Liver (tissue), 8 donors: ENCODE measurements at regions not wholly inside any gene's neighbourhood (a gene's known extent, or its start where the extent isn't known, plus 50 kb on each side); places are given as distances from the start of the nearest gene placed in this dataset.

Experiments used
- DNase-seq: peaks from one replicate; pipeline ENCODE4 v3.0.0-alpha.2; 2017; ENCODE audit warnings: low spot score
- H3K27ac ChIP-seq, 2 donors: one replicate each; pipeline ENCODE4 v1.7.0; 2013; ENCODE audit warnings: inconsistent platforms in 2 of 2, low read length in 2 of 2, control low read depth in 1 of 2, low read depth in 1 of 2, mild to moderate bottlenecking in 1 of 2
- H3K27me3 ChIP-seq, 4 donors: one replicate each; pipeline versions ENCODE4 v1.6.1 to v1.7.0; 2013; ENCODE audit warnings: low read length in 3 of 4, inconsistent platforms in 1 of 4, mild to moderate bottlenecking in 1 of 4, moderate library complexity in 1 of 4; ENCODE audit not compliant: control insufficient read depth in 4 of 4, insufficient read depth in 4 of 4
- H3K36me3 ChIP-seq, 4 donors: one replicate each; pipeline versions ENCODE4 v1.6.1 to v1.7.0; 2013; ENCODE audit warnings: low read length in 3 of 4, mild to moderate bottlenecking in 3 of 4, low read depth in 1 of 4, moderate library complexity in 1 of 4; ENCODE audit not compliant: control insufficient read depth in 4 of 4, insufficient read depth in 3 of 4
- H3K4me1 ChIP-seq, 4 donors: one replicate each; pipeline versions ENCODE4 v1.6.1 to v1.7.0; 2013; ENCODE audit warnings: low read length in 3 of 4, mild to moderate bottlenecking in 3 of 4, moderate library complexity in 1 of 4; ENCODE audit not compliant: control insufficient read depth in 4 of 4, insufficient read depth in 4 of 4
- H3K4me3 ChIP-seq, 3 donors: one replicate each; pipeline versions ENCODE4 v1.6.1 to v1.7.0; 2013; ENCODE audit warnings: low read length in 3 of 3, control low read depth in 1 of 3, low read depth in 1 of 3, mild to moderate bottlenecking in 1 of 3
- H3K9ac ChIP-seq, 2 donors: one replicate each; pipeline ENCODE4 v1.7.0; 2013; ENCODE audit warnings: low read length in 2 of 2, mild to moderate bottlenecking in 2 of 2, moderate library complexity in 2 of 2, control low read depth in 1 of 2, low read depth in 1 of 2
- H3K9me3 ChIP-seq, 4 donors: one replicate each; pipeline versions ENCODE4 v1.6.1 to v1.7.0; 2013; ENCODE audit warnings: low read length in 3 of 4; ENCODE audit not compliant: control insufficient read depth in 4 of 4
- EGR1 ChIP-seq, 2 donors: IDR thresholded peaks; 2 replicates each; pipeline ENCODE4 v1.6.1; 2016 to 2018; ENCODE audit warnings: antibody characterized with exemption in 2 of 2, low read depth in 2 of 2
- FOXA1 ChIP-seq: IDR thresholded peaks from 2 replicates; pipeline ENCODE4 v1.6.1; 2016; ENCODE audit warnings: antibody characterized with exemption
- FOXA2 ChIP-seq: IDR thresholded peaks from 2 replicates; pipeline ENCODE4 v1.6.1; 2016; ENCODE audit warnings: antibody characterized with exemption
- GABPA ChIP-seq, 2 donors: IDR thresholded peaks in 1 of 2; conservative IDR thresholded peaks in 1 of 2; 2 replicates each; pipeline ENCODE4 v1.6.1; 2016; ENCODE audit warnings: antibody characterized with exemption in 2 of 2, mild to moderate bottlenecking in 1 of 2, moderate library complexity in 1 of 2
- HNF4A ChIP-seq, 2 donors: conservative IDR thresholded peaks; 2 replicates each; pipeline ENCODE4 v1.6.1; 2016; ENCODE audit warnings: antibody characterized with exemption in 2 of 2, mild to moderate bottlenecking in 2 of 2
- JUND ChIP-seq, 2 donors: IDR thresholded peaks; 2 replicates each; pipeline ENCODE4 v1.6.1; 2016; ENCODE audit warnings: antibody characterized with exemption in 2 of 2
- RXRA ChIP-seq, 2 donors: IDR thresholded peaks; 2 replicates each; pipeline ENCODE4 v1.6.1; 2017 to 2018; ENCODE audit warnings: antibody characterized with exemption in 2 of 2, mild to moderate bottlenecking in 1 of 2
- SP1 ChIP-seq: IDR thresholded peaks from 2 replicates; pipeline ENCODE4 v1.6.1; 2018; ENCODE audit warnings: antibody characterized with exemption, mild to moderate bottlenecking
- TAF1 ChIP-seq: conservative IDR thresholded peaks from 2 replicates; pipeline ENCODE4 v1.6.1; 2016; ENCODE audit warnings: antibody characterized with exemption, mild to moderate bottlenecking
- WGBS: extraction: QIAGEN DNeasy Blood & Tissue Kit; methylation state at CpG from one replicate; pipeline ENCODE4 v1.1.7; 2013; 5-methylcytosine and 5-hydroxymethylcytosine counted together
- TF ChIP-seq, protein P1 (sequence below): IDR thresholded peaks from 2 replicates; pipeline ENCODE4 v1.6.1; 2016; ENCODE audit warnings: antibody characterized with exemption
- TF ChIP-seq, protein P2 (sequence below): IDR thresholded peaks from 2 replicates; pipeline ENCODE4 v1.6.1; 2016; ENCODE audit warnings: antibody characterized with exemption
- TF ChIP-seq, protein P3 (sequence below): fragments of 150-350 bp; IDR thresholded peaks from 2 replicates; pipeline ENCODE4 v1.5.1; 2017; ENCODE audit warnings: improper control_type of control experiment, low read depth, low read length; ENCODE audit not compliant: missing input control
- TF ChIP-seq, protein P4 (sequence below): IDR thresholded peaks from 2 replicates; pipeline ENCODE4 v1.6.1; 2016; ENCODE audit warnings: antibody characterized with exemption, mild to moderate bottlenecking
- TF ChIP-seq, protein P5 (sequence below): IDR thresholded peaks from 2 replicates; pipeline ENCODE4 v1.6.1; 2016; ENCODE audit warnings: antibody characterized with exemption
- donor health status: healthy.
- donor health status: healthy.
- donor health status: healthy.
- donor health status: healthy.
- donor health status: healthy.

DNA sequence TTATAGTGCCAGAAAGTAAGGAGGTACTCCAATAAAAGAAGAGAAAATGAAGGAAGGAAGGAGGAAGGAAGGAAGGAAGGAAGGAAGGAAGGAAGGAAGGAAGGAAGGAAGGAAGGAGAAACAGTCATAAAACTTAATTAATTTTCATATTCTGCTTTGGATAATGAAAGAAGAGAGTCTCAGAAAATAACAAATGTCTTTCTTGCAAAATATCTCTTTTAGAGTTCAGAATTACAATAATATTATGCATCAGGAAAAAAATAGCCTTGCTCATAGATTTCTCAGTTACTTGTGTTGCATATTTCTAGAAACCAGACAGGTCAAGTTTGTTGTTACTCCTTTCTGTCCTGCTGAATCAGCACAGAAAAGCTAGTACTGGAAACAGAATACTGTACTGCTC is 130.1 kb upstream of the DKK2 start:
- no peak overlapping the region for H3K4me3 ChIP-seq
- no peak for DNase-seq
- no peak overlapping the region for H3K27ac ChIP-seq
- TF ChIP-seq, protein P1, sequence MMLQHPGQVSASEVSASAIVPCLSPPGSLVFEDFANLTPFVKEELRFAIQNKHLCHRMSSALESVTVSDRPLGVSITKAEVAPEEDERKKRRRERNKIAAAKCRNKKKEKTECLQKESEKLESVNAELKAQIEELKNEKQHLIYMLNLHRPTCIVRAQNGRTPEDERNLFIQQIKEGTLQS: no peak
- TF ChIP-seq, protein P2, sequence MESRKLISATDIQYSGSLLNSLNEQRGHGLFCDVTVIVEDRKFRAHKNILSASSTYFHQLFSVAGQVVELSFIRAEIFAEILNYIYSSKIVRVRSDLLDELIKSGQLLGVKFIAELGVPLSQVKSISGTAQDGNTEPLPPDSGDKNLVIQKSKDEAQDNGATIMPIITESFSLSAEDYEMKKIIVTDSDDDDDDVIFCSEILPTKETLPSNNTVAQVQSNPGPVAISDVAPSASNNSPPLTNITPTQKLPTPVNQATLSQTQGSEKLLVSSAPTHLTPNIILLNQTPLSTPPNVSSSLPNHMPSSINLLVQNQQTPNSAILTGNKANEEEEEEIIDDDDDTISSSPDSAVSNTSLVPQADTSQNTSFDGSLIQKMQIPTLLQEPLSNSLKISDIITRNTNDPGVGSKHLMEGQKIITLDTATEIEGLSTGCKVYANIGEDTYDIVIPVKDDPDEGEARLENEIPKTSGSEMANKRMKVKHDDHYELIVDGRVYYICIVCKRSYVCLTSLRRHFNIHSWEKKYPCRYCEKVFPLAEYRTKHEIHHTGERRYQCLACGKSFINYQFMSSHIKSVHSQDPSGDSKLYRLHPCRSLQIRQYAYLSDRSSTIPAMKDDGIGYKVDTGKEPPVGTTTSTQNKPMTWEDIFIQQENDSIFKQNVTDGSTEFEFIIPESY: no peak
- TF ChIP-seq GABPA (IDR thresholded peaks at IDR 0.05 in 1 of 2, conservative IDR thresholded peaks at IDR 0.05 in 1 of 2) (no peak), TAF1 (no peak), FOXA1 (no peak), FOXA2 (no peak), HNF4A (conservative IDR thresholded peaks at IDR 0.05) (no peak)
- TF ChIP-seq, protein P3, sequence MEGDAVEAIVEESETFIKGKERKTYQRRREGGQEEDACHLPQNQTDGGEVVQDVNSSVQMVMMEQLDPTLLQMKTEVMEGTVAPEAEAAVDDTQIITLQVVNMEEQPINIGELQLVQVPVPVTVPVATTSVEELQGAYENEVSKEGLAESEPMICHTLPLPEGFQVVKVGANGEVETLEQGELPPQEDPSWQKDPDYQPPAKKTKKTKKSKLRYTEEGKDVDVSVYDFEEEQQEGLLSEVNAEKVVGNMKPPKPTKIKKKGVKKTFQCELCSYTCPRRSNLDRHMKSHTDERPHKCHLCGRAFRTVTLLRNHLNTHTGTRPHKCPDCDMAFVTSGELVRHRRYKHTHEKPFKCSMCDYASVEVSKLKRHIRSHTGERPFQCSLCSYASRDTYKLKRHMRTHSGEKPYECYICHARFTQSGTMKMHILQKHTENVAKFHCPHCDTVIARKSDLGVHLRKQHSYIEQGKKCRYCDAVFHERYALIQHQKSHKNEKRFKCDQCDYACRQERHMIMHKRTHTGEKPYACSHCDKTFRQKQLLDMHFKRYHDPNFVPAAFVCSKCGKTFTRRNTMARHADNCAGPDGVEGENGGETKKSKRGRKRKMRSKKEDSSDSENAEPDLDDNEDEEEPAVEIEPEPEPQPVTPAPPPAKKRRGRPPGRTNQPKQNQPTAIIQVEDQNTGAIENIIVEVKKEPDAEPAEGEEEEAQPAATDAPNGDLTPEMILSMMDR: no peak
- TF ChIP-seq, protein P4, sequence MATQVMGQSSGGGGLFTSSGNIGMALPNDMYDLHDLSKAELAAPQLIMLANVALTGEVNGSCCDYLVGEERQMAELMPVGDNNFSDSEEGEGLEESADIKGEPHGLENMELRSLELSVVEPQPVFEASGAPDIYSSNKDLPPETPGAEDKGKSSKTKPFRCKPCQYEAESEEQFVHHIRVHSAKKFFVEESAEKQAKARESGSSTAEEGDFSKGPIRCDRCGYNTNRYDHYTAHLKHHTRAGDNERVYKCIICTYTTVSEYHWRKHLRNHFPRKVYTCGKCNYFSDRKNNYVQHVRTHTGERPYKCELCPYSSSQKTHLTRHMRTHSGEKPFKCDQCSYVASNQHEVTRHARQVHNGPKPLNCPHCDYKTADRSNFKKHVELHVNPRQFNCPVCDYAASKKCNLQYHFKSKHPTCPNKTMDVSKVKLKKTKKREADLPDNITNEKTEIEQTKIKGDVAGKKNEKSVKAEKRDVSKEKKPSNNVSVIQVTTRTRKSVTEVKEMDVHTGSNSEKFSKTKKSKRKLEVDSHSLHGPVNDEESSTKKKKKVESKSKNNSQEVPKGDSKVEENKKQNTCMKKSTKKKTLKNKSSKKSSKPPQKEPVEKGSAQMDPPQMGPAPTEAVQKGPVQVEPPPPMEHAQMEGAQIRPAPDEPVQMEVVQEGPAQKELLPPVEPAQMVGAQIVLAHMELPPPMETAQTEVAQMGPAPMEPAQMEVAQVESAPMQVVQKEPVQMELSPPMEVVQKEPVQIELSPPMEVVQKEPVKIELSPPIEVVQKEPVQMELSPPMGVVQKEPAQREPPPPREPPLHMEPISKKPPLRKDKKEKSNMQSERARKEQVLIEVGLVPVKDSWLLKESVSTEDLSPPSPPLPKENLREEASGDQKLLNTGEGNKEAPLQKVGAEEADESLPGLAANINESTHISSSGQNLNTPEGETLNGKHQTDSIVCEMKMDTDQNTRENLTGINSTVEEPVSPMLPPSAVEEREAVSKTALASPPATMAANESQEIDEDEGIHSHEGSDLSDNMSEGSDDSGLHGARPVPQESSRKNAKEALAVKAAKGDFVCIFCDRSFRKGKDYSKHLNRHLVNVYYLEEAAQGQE: no peak
- no peaks in the 10 kb centered on the region for H3K4me1 ChIP-seq
- peaks cover 0 to 3% (median 0%) of the 10 kb centered on the region in 4 donors for H3K27me3 ChIP-seq
- H3K36me3 ChIP-seq: no peaks in the 10 kb centered on the region
- H3K9me3 ChIP-seq: peaks cover 0 to 9% (median 1%) of the 10 kb centered on the region in 4 donors
- no peak overlapping the region for H3K9ac ChIP-seq

DNA sequence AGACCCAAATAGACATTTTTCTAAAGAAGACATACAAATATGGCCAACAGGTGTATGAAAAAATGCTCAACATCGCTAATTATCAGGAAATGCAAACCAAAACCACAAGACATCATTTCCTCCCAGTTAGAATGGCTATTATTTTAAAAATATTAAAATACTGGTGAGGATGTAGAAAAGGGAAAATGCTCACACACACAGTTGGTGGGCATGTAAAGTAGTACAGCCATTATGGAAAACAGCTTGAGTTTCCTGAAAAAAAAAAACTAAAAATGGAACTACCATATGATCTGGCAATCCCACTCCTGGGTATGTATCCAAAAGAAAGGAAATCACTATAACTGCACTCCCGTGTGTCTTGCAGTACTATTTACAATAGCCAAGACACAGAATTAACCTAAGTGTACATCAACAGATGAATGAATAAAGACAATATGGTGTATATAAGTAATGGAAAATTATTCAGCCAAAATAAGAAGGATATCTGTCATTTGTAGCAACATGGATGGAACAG is 128.9 kb upstream of the DKK2 start:
- TF ChIP-seq EGR1 (IDR thresholded peaks at IDR 0.05; ENCODE audit: low read depth in 2 of 2): no peak
- no peaks in the 10 kb centered on the region for H3K4me1 ChIP-seq
- H3K9me3 ChIP-seq: peaks cover 0 to 9% (median 1%) of the 10 kb centered on the region in 4 donors
- H3K27ac ChIP-seq: no peak overlapping the region
- H3K27me3 ChIP-seq: peaks cover 0 to 3% (median 0%) of the 10 kb centered on the region in 4 donors
- H3K4me3 ChIP-seq: no peak overlapping the region
- 75% methylated on average over 2 of the region's 2 CpGs for WGBS
- no peaks in the 10 kb centered on the region for H3K36me3 ChIP-seq
- DNase-seq: no peak
- H3K9ac ChIP-seq: no peak overlapping the region

DNA sequence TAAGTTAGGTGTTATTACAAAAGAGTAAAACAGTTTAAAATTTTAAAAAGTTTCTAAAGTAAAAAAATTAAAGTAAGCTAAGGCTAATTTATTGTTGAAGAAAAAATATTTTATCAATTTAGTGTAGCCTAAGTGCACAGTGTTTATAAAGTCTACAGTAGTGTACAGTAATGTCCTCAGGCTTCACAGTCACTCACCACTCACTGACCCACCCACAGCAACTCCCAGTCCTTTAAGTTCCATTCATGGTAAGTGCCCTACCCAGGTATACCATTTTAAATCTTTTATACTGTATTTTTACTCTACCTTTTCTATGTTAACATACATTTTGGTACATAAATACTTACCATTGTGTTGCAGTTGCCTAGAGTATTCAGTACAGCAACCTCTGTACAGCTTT is 120.3 kb upstream of the DKK2 start:
- Histone ChIP-seq H3K27me3 (peaks cover 0 to 2% (median 0%) of the 10 kb centered on the region in 4 donors), H3K9ac (no peak overlapping the region), H3K36me3 (no peaks in the 10 kb centered on the region), H3K27ac (no peak overlapping the region), H3K9me3 (no peaks in the 10 kb centered on the region), H3K4me3 (no peak overlapping the region), H3K4me1 (no peaks in the 10 kb centered on the region)
- no peak for DNase-seq
- TF ChIP-seq, protein P5, sequence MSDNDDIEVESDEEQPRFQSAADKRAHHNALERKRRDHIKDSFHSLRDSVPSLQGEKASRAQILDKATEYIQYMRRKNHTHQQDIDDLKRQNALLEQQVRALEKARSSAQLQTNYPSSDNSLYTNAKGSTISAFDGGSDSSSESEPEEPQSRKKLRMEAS: no peak
- TF ChIP-seq EGR1 (IDR thresholded peaks at IDR 0.05; ENCODE audit: low read depth in 2 of 2): no peak
- TF ChIP-seq, protein P2: no peak
- TF ChIP-seq FOXA2: no peak
- no peak for TF ChIP-seq TAF1
- no peak for TF ChIP-seq JUND (IDR thresholded peaks at IDR 0.05)
- no peak for TF ChIP-seq HNF4A (conservative IDR thresholded peaks at IDR 0.05)
- TF ChIP-seq, protein P3: no peak
- no peak for TF ChIP-seq FOXA1
- TF ChIP-seq GABPA (IDR thresholded peaks at IDR 0.05 in 1 of 2, conservative IDR thresholded peaks at IDR 0.05 in 1 of 2): no peak
- no peak for TF ChIP-seq RXRA (IDR thresholded peaks at IDR 0.05)
- TF ChIP-seq SP1: no peak
